PC-9 (cell line): ENCODE measurements at regions not wholly inside any gene's neighbourhood (a gene's known extent, or its start where the extent isn't known, plus 50 kb on each side); places are given as distances from the start of the nearest gene placed in this dataset.

Experiments
- CTCF ChIP-seq: fragments of 200-600 bp; sonication (generic); conservative IDR thresholded peaks from 2 replicates; pipeline ENCODE4 v1.6.1; 2017; ENCODE audit warnings: mixed run types, antibody characterized with exemption, mild to moderate bottlenecking, moderate library complexity
- EZH2 ChIP-seq: fragments of 200-600 bp; sonication (generic); IDR thresholded peaks from 2 replicates; pipeline ENCODE4 v1.8.0; 2017; ENCODE audit warnings: antibody characterized with exemption, low read depth

GRCh38 chr6:84618046-84618752 is 146.2 kb downstream of the TBX18 start:
- TF ChIP-seq CTCF (no peak), EZH2 (no peak)
